Ovary (tissue), 7 donors: ENCODE measurements at regions not wholly inside any gene's neighbourhood (a gene's known extent, or its start where the extent isn't known, plus 50 kb on each side); places are given as distances from the start of the nearest gene placed in this dataset.

Source experiments
- DNase-seq, 5 donors: peaks; one replicate each; pipeline ENCODE4 v3.0.0-alpha.2; 2019 to 2020
- H3K27ac ChIP-seq, 2 donors: fragments of 200-600 bp; one replicate each; pipeline versions ENCODE4 v1.5.1 to v1.8.0; 2019 to 2022
- H3K27me3 ChIP-seq: fragments of 200-600 bp; one replicate; pipeline ENCODE4 v1.8.0; 2022
- H3K36me3 ChIP-seq: fragments of 200-600 bp; sonication (generic); one replicate; pipeline ENCODE4 v1.5.1; 2019
- H3K4me1 ChIP-seq: one replicate; pipeline ENCODE4 v1.8.1; 2013; ENCODE audit warnings: mild to moderate bottlenecking, moderate library complexity; ENCODE audit not compliant: insufficient read depth
- H3K4me3 ChIP-seq: fragments of 200-600 bp; sonication (generic); one replicate; pipeline ENCODE4 v1.5.1; 2017
- H3K9me3 ChIP-seq, 2 donors: fragments of 200-600 bp in 1 of 2; sonication (generic) in 1 of 2; one replicate each; pipeline versions ENCODE4 v1.5.1 to v1.8.1; 2013 to 2019; ENCODE audit warnings: mild to moderate bottlenecking in 1 of 2, moderate library complexity in 1 of 2
- EP300 ChIP-seq: sonication (generic); formaldehyde crosslinking; IDR thresholded peaks from one replicate; pipeline ENCODE4 v1.6.1; 2017; ENCODE audit warnings: antibody characterized with exemption
- POLR2A ChIP-seq: fragments of 450-650 bp; IDR thresholded peaks from one replicate; pipeline ENCODE4 v1.6.1; 2017; ENCODE audit warnings: antibody characterized with exemption, mild to moderate bottlenecking, moderate library complexity
- WGBS, 3 donors: extraction: QIAGEN DNeasy Blood & Tissue Kit in 1 of 3; methylation state at CpG; one replicate each; pipeline versions ENCODE4 v1.1.5 to v1.1.7; 2013 to 2017; 5-methylcytosine and 5-hydroxymethylcytosine counted together
- intact Hi-C, 4 donors: fragments of 100-400 bp; cut with DNase I; formaldehyde crosslinking; loops; one replicate each; pipeline versions ENCODE4 v1.11.0 to v1.15.1; 2022 to 2023
- TF ChIP-seq, protein P1 (sequence below), 3 donors: fragments of 450-650 bp in 2 of 3; fragments of 200-600 bp in 1 of 3; IDR thresholded peaks; one replicate each; pipeline versions ENCODE4 v1.5.1 to v1.8.0; 2016 to 2022; ENCODE audit warnings: antibody characterized with exemption in 3 of 3, mild to moderate bottlenecking in 1 of 3
- donor health status: DM: no; HTN: no; CAD: no; lungs with moderate emphysema.
- donor health status: DM: no; HTN: no; CAD: no.
- donor health status: Bipolar disorder and iron deficiency.
- donor health status: DM: no; HTN: no; CAD: no.
- donor health status: DM: yes; HTN: yes; CAD: no.

DNA sequence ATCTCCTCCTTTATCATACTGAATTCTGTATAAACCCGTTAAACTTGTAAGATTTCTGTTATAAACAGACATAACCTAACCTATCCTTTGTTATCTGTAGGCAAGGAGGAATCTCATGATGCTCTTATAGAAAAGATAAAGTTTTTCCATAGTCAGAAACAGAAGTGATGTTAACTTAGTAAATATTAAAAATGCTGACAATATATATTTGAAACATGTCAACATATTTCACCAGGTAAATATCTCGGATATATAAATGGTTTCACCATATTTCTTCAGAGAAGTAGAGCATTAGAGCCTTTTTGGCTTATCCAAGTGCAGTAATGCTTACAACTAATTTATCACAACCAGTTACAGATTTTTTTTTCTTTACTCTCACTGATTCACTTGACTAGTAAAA, 625.9 kb downstream of the PDHA2 start:
- no peak for DNase-seq
- H3K27ac ChIP-seq, result no peak overlapping the region
- H3K27me3 ChIP-seq, result no peaks in the 10 kb centered on the region
- no peaks in the 10 kb centered on the region for H3K4me1 ChIP-seq
- TF ChIP-seq EP300, result no peak
- TF ChIP-seq, protein P1, sequence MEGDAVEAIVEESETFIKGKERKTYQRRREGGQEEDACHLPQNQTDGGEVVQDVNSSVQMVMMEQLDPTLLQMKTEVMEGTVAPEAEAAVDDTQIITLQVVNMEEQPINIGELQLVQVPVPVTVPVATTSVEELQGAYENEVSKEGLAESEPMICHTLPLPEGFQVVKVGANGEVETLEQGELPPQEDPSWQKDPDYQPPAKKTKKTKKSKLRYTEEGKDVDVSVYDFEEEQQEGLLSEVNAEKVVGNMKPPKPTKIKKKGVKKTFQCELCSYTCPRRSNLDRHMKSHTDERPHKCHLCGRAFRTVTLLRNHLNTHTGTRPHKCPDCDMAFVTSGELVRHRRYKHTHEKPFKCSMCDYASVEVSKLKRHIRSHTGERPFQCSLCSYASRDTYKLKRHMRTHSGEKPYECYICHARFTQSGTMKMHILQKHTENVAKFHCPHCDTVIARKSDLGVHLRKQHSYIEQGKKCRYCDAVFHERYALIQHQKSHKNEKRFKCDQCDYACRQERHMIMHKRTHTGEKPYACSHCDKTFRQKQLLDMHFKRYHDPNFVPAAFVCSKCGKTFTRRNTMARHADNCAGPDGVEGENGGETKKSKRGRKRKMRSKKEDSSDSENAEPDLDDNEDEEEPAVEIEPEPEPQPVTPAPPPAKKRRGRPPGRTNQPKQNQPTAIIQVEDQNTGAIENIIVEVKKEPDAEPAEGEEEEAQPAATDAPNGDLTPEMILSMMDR (IDR thresholded peaks at IDR 0.05), result no peak
- 64 to 83% (median 78%) methylated on average over 2 of the region's 2 CpGs for whole genome bisulfite sequencing, 3 donors
- H3K9me3 ChIP-seq, result no peaks in the 10 kb centered on the region
- H3K4me3 ChIP-seq, result no peak overlapping the region
- intact Hi-C loops, result no loop called here
- no peaks in the 10 kb centered on the region for H3K36me3 ChIP-seq

DNA sequence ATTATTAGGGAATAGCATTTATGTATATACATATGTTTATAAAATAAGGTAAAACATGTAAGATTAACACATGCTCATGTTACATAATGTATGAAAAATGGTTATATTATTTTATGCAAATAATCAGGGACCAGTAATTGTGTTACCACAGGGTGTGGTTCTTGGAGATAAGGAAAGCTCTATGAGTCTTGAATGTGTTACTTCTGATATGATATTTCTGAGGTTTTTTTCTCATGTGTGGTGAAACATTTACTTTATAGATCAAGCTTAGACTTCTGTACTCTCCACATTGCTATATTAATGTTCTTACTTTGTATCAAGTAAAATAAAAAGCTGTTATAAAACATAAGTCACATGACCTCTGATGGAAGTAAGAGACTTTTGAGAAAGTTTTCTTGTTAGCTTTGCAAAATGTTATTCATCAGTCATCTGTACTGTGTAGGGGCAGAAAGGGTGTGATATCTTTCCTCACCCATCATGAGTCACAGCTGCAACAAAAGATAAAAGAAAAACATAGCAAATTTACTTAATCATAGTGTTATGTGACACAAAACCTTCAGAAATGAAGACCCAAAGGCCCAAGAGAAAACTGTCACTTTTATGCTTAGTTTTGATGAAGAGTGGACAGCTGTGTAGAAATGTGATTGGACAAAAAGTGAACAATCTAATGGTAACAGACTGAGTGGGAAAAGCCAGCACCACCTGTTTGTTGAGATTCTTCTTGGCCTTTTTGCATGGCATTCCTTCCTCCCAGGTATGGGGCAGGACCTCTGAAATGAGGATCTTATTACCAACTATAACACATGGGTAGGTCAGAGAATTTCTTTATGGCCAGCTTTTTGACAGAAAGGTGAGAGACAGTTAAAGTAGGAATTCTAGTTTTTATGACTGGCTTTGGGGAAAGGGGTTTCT, 632.3 kb downstream of the PDHA2 start:
- H3K36me3 ChIP-seq, result no peaks in the 10 kb centered on the region
- H3K9me3 ChIP-seq, result no peaks in the 10 kb centered on the region
- no peaks in the 10 kb centered on the region for H3K4me1 ChIP-seq
- intact Hi-C loops, result no loop called here
- no peak overlapping the region for H3K4me3 ChIP-seq
- H3K27me3 ChIP-seq, result no peaks in the 10 kb centered on the region
- no peak for DNase-seq
- TF ChIP-seq, protein P1 (IDR thresholded peaks at IDR 0.05), result no peak
- no peak for TF ChIP-seq POLR2A
- H3K27ac ChIP-seq, result no peak overlapping the region

DNA sequence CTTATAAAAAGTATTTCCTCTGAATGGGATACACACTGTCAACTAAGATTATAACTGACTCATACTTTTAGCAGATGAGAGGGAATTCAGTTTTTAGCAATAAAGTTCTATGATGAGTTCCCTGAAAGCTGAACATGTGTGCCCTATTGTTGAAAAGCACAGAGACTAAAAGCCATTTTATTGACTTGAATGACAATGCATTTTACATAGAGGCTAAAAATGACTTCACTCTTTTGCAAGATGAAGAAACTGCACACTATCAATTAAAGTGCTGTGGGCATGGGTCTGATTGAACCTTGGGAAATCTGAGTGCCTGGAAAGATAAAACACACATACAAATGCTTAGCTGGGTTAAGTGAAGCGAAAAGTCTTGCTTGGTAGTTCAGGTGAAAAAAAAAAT, 633.4 kb downstream of the PDHA2 start:
- 83 to 97% (median 88%) methylated on average over 1 of the region's 1 CpG for WGBS, 3 donors
- H3K4me3 ChIP-seq, result no peak overlapping the region
- no peaks in the 10 kb centered on the region for H3K4me1 ChIP-seq
- intact Hi-C loops, result no loop called here
- H3K9me3 ChIP-seq, result no peaks in the 10 kb centered on the region
- TF ChIP-seq, protein P1 (IDR thresholded peaks at IDR 0.05), result no peak
- TF ChIP-seq EP300 (no peak), POLR2A (no peak)
- no peaks in the 10 kb centered on the region for H3K27me3 ChIP-seq
- DNase-seq, result no peak
- H3K27ac ChIP-seq, result no peak overlapping the region
- no peaks in the 10 kb centered on the region for H3K36me3 ChIP-seq

DNA sequence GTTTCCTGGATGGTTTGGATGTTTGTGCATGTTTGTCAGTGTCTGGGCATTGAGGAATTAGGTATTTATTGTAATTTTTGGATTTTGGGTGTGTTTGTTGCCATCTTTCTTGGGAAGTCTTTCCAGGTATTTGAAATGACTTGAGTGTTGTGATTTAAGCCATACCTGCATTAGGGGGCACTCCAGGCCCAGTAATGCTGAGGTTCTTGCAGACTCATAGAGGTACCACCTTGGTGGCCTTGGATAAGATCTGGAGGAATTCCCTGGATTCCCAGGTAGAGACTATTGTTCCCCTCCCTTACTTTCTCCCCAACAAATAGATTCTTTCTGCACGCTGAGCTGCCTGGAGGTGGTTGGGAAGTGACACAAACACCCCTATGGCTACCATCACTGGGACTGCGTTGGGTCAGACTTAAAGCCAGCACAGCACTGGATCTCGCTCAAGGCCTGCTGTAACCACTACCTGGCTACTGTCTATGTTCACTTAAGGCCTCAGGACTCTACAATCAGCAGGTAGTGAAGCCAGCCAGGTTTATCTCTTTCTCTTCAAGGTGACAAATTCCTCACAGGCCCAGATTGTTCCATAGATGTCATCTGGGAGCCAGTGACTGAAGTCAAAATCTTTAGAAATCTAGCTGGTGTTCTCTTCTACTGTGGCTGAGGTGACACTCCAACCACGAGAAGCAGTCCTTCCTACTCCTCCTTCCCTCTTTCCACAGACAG, 643.6 kb downstream of the PDHA2 start:
- intact Hi-C loops, result no loop called here
- H3K27ac ChIP-seq, result no peak overlapping the region
- H3K4me3 ChIP-seq, result no peak overlapping the region
- H3K36me3 ChIP-seq, result no peaks in the 10 kb centered on the region
- no peaks in the 10 kb centered on the region for H3K9me3 ChIP-seq
- H3K4me1 ChIP-seq, result no peaks in the 10 kb centered on the region
- TF ChIP-seq POLR2A, result no peak
- TF ChIP-seq, protein P1 (IDR thresholded peaks at IDR 0.05), result no peak
- no peak for TF ChIP-seq EP300
- H3K27me3 ChIP-seq, result no peaks in the 10 kb centered on the region
- WGBS, 3 donors, result 90 to 96% (median 94%) methylated on average over 4 of the region's 4 CpGs
- DNase-seq, result no peak
